GM06990 (cell line): ENCODE measurements at regions not wholly inside any gene's neighbourhood (a gene's known extent, or its start where the extent isn't known, plus 50 kb on each side); places are given as distances from the start of the nearest gene placed in this dataset.

Source experiments
- DNase-seq: peaks from one replicate; pipeline ENCODE4 v3.0.0-alpha.2; 2011; ENCODE audit not compliant: insufficient read length; ENCODE audit errors: extremely low read depth
- H3K27me3 ChIP-seq: replicated peaks from 2 replicates; pipeline ENCODE4 v1.6.0; 2011; ENCODE audit warnings: low read length; ENCODE audit not compliant: control insufficient read depth, insufficient read depth
- H3K36me3 ChIP-seq: 2 replicates; pipeline ENCODE4 v1.5.1; 2011; ENCODE audit warnings: low read length; ENCODE audit not compliant: control insufficient read depth, insufficient read depth
- H3K4me3 ChIP-seq: replicated peaks from 2 replicates; pipeline ENCODE4 v1.5.1; 2011; ENCODE audit warnings: low read depth, mild to moderate bottlenecking, control low read depth, low read length
- TF ChIP-seq, protein P1 (sequence below): IDR thresholded peaks from 2 replicates; pipeline ENCODE4 v1.5.1; 2011; ENCODE audit warnings: low read length, control low read depth, mild to moderate bottlenecking, inconsistent platforms; ENCODE audit not compliant: insufficient read depth, poor library complexity, severe bottlenecking

DNA sequence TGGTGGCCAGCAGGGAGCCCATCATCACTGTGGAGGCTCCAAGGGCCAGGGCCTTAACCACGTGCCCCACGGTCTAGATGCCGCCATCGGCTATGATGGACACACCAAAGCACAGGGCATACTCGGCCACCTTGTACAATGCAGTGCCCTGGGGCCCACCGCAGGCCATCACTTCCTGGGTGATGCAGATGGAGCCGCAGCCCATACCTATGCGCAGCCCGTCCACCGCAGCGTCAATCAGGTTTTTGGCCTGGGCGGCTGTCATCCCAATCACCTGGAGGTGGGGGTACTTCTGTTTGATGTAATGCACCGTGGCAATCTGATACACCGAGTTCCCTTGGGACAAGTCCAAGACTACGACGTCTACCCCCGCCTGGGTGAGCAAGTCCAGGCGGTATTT lies 153.3 kb upstream of the ZSWIM2 start:
- no peak for DNase-seq
- Histone ChIP-seq H3K36me3 (no peaks in the 10 kb centered on the region), H3K27me3 (no peaks in the 10 kb centered on the region), H3K4me3 (no peak overlapping the region)
- TF ChIP-seq, protein P1, sequence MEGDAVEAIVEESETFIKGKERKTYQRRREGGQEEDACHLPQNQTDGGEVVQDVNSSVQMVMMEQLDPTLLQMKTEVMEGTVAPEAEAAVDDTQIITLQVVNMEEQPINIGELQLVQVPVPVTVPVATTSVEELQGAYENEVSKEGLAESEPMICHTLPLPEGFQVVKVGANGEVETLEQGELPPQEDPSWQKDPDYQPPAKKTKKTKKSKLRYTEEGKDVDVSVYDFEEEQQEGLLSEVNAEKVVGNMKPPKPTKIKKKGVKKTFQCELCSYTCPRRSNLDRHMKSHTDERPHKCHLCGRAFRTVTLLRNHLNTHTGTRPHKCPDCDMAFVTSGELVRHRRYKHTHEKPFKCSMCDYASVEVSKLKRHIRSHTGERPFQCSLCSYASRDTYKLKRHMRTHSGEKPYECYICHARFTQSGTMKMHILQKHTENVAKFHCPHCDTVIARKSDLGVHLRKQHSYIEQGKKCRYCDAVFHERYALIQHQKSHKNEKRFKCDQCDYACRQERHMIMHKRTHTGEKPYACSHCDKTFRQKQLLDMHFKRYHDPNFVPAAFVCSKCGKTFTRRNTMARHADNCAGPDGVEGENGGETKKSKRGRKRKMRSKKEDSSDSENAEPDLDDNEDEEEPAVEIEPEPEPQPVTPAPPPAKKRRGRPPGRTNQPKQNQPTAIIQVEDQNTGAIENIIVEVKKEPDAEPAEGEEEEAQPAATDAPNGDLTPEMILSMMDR, result no peak

DNA sequence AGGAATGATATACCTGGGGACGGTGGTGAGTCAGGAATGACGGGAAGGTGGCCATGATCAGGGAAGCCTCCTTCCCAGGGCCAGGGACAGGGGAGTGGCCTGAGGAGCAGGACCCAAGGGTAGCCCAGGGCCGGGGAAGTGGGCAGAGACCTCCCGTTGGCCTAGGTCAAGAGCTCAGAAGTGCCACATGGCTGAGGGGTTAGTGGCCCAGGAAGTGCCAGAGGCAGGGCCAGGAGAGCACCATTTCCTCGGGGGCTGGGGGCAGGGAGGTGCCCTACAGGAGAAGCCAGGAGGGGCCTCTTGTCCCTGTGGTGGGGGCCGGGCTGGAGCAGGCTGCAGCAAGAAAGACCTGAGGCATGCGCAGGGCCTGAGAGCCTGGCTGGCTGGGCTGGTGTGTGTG lies 152.3 kb upstream of the ZSWIM2 start:
- no peak overlapping the region for H3K4me3 ChIP-seq
- TF ChIP-seq, protein P1, result no peak
- no peak for DNase-seq
- no peaks in the 10 kb centered on the region for H3K36me3 ChIP-seq
- H3K27me3 ChIP-seq, result no peaks in the 10 kb centered on the region

DNA sequence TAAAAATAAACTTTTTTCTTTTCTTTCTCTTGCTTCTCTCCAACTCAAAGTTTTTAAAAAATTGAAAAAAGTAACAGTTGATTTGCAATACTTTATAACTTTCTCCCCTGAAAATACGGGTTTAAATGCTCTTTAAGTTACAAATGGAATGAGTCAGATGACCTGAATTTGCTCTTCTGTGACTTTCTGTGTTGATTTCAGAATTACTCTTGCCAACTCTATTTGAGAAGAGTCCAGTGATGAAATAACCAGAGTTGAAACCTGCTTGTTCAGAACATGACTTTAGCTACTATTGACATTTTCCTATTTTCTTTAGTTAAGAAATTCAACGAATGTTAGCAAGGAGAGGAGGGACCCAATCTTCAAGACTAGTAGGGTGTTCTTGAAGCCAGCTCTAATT lies 146.1 kb upstream of the ZSWIM2 start:
- DNase-seq, result no peak
- Histone ChIP-seq H3K4me3 (no peak overlapping the region), H3K27me3 (no peaks in the 10 kb centered on the region), H3K36me3 (no peaks in the 10 kb centered on the region)
- TF ChIP-seq, protein P1, result no peak

DNA sequence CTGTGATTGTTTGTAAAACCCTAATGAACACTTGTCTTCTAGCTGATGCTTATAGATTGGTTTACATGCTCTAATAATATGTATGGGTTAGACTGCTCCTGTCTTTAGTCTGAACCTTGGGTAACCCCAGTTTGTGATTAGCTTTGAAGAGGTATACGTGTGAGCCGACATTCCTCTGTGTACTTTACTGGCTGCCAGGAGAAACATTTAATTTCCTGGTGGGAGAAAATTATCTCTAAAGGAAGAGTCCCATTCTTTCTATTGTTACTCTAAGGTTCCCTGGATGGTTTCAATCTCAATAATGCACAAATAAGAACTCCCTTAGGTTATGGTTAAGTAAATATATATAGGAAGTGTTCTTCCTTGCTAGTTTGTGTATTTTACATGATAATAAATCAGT lies 143.6 kb upstream of the ZSWIM2 start:
- TF ChIP-seq, protein P1, result no peak
- Histone ChIP-seq H3K36me3 (no peaks in the 10 kb centered on the region), H3K4me3 (no peak overlapping the region), H3K27me3 (no peaks in the 10 kb centered on the region)
- DNase-seq, result no peak

DNA sequence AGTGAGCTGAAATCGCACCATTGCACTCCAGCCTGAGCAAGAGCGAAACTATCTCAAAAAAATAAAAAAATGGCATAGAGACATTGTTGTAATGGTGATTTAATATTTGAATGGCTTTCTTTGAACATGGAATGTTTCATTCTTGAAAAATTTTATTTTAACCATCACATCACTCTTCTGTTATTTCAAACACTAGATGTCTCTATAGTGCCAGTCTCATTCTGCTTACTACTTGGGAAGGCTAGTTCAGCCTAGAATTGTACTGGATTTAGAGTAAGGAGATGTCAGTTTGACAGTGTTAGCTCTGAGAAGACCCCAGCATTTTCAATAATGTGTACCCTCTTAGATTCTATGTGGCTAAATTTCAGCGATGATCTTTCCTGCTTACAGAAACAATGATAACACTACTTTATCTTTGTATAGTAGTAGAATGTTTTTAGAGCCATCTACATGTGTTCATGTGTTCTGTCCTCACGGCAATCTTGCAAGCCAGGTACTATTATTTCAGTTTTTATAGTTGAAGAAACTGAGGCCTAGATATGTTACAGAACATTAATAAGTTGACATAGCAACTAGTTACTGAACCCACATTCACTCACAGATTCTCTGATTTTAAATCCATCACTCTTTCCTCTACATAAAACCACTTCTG lies 142.9 kb upstream of the ZSWIM2 start:
- TF ChIP-seq, protein P1, result no peak
- DNase-seq, result no peak
- Histone ChIP-seq H3K27me3 (no peaks in the 10 kb centered on the region), H3K36me3 (no peaks in the 10 kb centered on the region), H3K4me3 (no peak overlapping the region)

DNA sequence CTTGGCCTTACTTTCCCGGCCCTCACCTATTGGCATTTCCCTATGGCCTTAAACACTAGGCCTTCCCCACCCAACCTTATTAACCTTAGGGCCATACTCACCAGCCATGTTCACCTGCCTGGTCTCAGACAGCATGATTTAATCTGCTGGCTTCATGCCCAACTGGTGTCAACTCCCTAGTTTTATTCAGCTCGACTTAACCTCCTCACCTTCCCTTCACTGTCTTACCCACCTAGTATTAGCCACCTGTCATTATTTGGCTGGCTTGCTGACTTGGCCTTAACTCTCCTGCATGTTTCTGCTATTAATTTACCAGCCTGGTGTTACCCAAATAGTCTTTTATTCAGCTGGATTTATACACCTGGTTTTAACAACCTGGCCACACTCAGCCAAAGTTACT lies 136.0 kb upstream of the ZSWIM2 start:
- no peak overlapping the region for H3K4me3 ChIP-seq
- no peaks in the 10 kb centered on the region for H3K36me3 ChIP-seq
- TF ChIP-seq, protein P1, result no peak
- DNase-seq, result no peak
- no peaks in the 10 kb centered on the region for H3K27me3 ChIP-seq
